Left renal pelvis (tissue), 4 donors: ENCODE measurements at regions not wholly inside any gene's neighbourhood (a gene's known extent, or its start where the extent isn't known, plus 50 kb on each side); places are given as distances from the start of the nearest gene placed in this dataset.

Experiments used
- DNase-seq, 4 donors: peaks; one replicate each; pipeline ENCODE4 v3.0.0-alpha.2; 2013; ENCODE audit warnings: low read depth in 4 of 4, low spot score in 3 of 4

GRCh38 chr15:77742127-77742526, 109.4 kb upstream of the LINGO1 start:
- DNase-seq = no peak

GRCh38 chr15:77741106-77741505, 108.4 kb upstream of the LINGO1 start:
- DNase-seq = no peak

- no peak for DNase-seq
Measured at GRCh38 chr15:77739591-77740378, 107.1 kb upstream of the LINGO1 start.

GRCh38 chr15:77738441-77739302, 106.0 kb upstream of the LINGO1 start:
- no peak for DNase-seq

- no peak for DNase-seq
Measured at GRCh38 chr15:77738038-77738370, 105.3 kb upstream of the LINGO1 start.

- DNase-seq = no peak
Measured at GRCh38 chr15:77737238-77738037, 104.7 kb upstream of the LINGO1 start.

GRCh38 chr15:77734306-77734705, 101.6 kb upstream of the LINGO1 start:
- no peak for DNase-seq

- DNase-seq = no peak
Measured at GRCh38 chr15:77733579-77734300, 101.0 kb upstream of the LINGO1 start.

GRCh38 chr15:77732514-77733335, 100.0 kb upstream of the LINGO1 start:
- no peak for DNase-seq

GRCh38 chr15:77731945-77732344, 99.2 kb upstream of the LINGO1 start:
- DNase-seq = no peak

GRCh38 chr15:77731067-77731466, 98.4 kb upstream of the LINGO1 start:
- no peak for DNase-seq

GRCh38 chr15:77727635-77728304, 95.1 kb upstream of the LINGO1 start:
- DNase-seq = no peak

GRCh38 chr15:77724715-77725114, 92.0 kb upstream of the LINGO1 start:
- no peak for DNase-seq

GRCh38 chr15:77723756-77724155, 91.0 kb upstream of the LINGO1 start:
- no peak for DNase-seq

GRCh38 chr15:77722759-77723460, 90.2 kb upstream of the LINGO1 start:
- no peak for DNase-seq

- no peak for DNase-seq
Measured at GRCh38 chr15:77721963-77722362, 89.3 kb upstream of the LINGO1 start.

- DNase-seq = no peak
Measured at GRCh38 chr15:77720655-77721054, 87.9 kb upstream of the LINGO1 start.

- DNase-seq = no peak
Measured at GRCh38 chr15:77720173-77720572, 87.5 kb upstream of the LINGO1 start.

- no peak for DNase-seq
Measured at GRCh38 chr15:77719450-77719849, 86.7 kb upstream of the LINGO1 start.
